GM19372 (cell line): ENCODE measurements at regions not wholly inside any gene's neighbourhood (a gene's known extent, or its start where the extent isn't known, plus 50 kb on each side); places are given as distances from the start of the nearest gene placed in this dataset.

Experiments used
- ATAC-seq: cut with Tn5 transposase; IDR thresholded peaks from one replicate; pipeline ENCODE4 v1.9.1; 2021; ENCODE audit warnings: mild to moderate bottlenecking, low read depth, moderate library complexity; ENCODE audit not compliant: unreplicated experiment

DNA sequence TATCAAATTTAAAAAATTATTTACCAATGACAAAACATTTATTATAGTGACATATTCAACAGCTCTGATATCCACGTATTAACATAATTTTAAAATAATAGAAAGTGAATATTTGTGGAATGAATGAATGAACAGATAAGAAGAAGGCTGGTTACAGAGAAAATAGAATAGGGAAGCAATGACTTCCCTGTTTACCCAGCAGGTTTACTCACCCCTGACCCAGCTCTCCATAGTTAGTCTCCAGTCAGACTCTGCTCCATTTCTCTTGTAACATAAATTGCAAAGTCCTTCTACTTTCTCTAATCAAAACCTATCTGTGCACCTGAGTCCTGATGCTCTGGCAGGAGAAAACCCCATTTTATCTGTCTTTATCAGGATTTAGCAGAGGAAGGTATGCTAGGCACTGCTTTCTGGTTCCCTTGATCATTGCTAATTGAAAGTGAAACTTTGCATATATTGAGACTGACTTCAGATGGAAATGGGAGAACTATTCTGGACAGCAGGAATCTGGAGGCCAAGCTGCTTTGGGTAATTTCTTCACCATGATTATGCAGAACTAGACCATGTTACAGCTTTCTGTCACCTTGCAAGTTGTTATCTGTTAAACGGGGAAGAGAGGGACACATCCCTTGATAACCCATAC lies 363.0 kb downstream of the FAT4 start:
- no peak for ATAC-seq

GRCh38 chr4:125679989-125680388 lies 365.2 kb downstream of the FAT4 start:
- no peak for ATAC-seq

- no peak for ATAC-seq
Measured at GRCh38 chr4:125681240-125681639, 366.5 kb downstream of the FAT4 start.

DNA sequence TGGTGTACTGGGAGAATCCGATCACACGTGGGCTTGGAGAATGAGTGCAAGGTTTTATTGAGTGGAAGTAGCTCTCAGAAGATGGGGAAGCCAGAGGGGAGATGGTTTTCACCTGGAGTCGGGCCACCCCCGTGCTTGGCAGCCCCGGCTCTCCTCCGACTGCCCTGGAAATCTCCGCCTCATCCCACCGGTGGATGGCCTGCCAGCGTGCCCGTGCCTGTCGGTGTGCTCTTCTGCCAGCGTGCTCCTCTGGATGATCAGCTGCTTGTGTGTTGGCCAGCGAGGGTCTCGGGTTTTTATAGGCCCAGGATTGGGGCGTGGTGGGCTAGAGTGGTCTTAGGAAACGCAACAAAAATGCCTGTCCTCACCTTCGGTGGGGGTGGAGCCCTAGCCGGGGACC lies 368.0 kb downstream of the FAT4 start:
- ATAC-seq = no peak

DNA sequence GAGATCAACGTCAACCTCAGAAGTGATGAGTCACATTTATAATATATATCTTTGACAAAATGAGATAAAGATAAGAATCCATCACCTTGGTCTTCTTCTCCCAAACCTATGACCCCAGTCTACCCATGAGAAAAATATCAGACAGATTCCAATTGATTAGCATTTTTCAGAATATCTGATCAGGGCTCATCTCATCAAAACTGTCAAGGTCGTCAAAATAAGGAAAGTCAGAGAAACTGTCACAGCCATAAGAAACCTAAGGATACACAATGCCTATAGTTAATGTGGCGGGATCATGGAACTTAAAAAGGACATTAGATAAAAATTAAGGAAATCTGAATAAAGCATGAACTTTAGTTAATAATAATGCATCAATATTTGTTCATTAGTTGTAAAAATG lies 374.1 kb downstream of the FAT4 start:
- no peak for ATAC-seq

- ATAC-seq = no peak
Measured at GRCh38 chr4:125689805-125690204, 375.1 kb downstream of the FAT4 start.

DNA sequence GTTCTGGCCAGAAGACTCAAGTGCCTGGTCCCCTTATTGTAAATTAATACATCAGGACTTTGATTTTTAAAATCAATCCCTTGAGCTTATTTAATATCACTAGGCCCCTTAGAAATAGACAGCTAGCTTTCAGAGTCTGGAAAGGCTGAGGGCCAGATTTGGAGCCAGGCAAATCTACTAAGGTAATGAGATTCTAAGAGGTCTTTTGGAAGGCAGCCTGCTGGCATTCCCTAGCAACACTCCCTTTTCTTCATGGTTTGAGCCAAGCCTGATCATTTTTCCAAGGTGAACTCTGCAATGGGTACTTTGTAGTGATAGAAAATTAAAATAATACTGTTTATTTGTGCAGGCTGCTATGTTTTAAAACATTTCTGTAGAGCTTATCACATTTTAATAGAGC lies 378.5 kb downstream of the FAT4 start:
- no peak for ATAC-seq

GRCh38 chr4:125702406-125702805 lies 387.7 kb downstream of the FAT4 start:
- no peak for ATAC-seq

GRCh38 chr4:125703443-125703842 lies 388.7 kb downstream of the FAT4 start:
- ATAC-seq = no peak

DNA sequence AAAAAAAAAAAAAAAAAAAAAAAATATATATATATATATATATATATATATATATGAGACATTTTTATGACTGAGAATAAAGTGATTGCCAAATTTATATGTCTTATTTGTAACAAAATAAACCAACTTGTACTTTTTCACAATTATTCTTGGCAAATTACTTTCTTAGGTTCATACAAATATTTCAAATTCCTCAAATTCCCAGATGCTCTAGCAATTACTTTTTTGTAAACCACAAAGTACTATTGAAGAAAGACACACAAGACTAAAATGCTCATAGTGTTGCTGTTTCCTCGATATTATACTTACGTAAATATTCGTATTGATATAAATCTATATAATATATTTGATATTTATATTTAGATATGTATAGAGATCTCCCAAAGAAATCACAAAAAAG lies 390.0 kb downstream of the FAT4 start:
- no peak for ATAC-seq

DNA sequence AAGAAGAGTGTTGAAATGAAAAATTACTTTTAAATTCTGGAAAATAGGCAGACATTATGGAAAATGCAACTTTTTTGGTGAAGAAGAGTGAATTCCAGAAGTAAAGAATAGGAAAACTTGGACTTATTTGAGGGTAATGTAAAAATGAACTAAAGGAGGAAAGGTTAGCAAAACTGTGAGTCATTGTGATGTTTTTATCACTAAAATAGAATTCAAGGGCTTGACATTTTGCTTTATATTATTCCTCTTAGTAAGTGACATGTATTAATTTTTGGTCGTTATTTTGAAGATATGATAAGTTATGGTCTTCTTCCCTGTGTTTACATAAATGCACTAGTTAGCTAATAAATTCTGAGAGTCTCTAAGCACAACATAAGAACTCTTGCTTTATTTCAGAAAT lies 390.9 kb downstream of the FAT4 start:
- no peak for ATAC-seq

GRCh38 chr4:125707397-125707796 lies 392.6 kb downstream of the FAT4 start:
- ATAC-seq = no peak

DNA sequence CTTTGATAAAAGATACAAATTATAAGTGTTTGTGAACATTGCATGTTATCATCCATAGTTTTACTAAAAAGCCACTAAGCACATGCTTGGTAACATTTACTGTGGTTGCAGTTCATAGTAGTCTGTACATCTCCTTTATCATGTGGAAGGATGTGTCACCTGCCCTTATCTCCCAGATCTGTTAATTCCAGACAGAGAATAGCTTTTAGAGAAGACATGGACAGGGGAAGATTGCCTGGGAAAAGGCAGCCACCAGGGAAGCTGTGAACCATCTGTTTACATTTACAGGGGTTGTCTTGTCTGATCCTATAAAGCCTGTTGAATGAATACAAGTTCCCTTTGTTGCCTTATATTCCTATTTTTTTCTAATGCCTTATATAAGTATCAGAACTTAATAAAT lies 396.0 kb downstream of the FAT4 start:
- no peak for ATAC-seq

GRCh38 chr4:125714049-125714448 lies 399.3 kb downstream of the FAT4 start:
- no peak for ATAC-seq

GRCh38 chr4:125714845-125715244 lies 400.1 kb downstream of the FAT4 start:
- ATAC-seq = no peak

- no peak for ATAC-seq
Measured at GRCh38 chr4:125719987-125720386, 405.2 kb downstream of the FAT4 start.

GRCh38 chr4:125722009-125722408 lies 407.3 kb downstream of the FAT4 start:
- ATAC-seq = no peak

GRCh38 chr4:125725957-125726525 lies 411.3 kb downstream of the FAT4 start:
- ATAC-seq = no peak

DNA sequence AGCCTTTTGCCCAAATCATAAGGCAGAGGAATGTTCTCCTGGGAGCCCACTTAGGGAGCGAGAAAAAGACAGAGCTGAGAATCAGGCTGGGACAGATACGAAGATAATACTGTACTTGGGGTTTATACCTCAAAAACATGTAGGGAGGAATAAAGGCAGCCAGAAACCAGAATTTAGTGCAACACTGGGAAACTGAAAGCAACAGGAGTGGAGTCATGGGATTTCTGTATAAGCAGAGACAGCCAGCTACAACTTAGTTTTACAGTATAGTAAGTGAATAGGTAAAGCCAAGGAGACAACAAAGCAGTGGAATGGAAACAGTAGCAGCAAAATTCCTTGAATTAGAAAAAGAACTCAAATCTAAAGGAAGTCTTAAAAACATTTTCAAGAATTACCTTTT lies 413.2 kb downstream of the FAT4 start:
- ATAC-seq = no peak

- ATAC-seq = no peak
Measured at GRCh38 chr4:125728568-125728967, 413.8 kb downstream of the FAT4 start.

GRCh38 chr4:125729171-125729570 lies 414.4 kb downstream of the FAT4 start:
- no peak for ATAC-seq

GRCh38 chr4:125732632-125733031 lies 417.9 kb downstream of the FAT4 start:
- no peak for ATAC-seq

GRCh38 chr4:125734504-125734903 lies 419.7 kb downstream of the FAT4 start:
- no peak for ATAC-seq
